ENCODE measurements at regions not wholly inside any gene's neighbourhood (a gene's known extent, or its start where the extent isn't known, plus 50 kb on each side); places are given as distances from the start of the nearest gene placed in this dataset.

GRCh38 chr15:62607643-62608042 is 434.9 kb upstream of the TPM1 start:
- no peak for DNase-seq (ENCODE audit: low read depth in 2 of 2)

GRCh38 chr15:62608369-62608768 is 434.2 kb upstream of the TPM1 start:
- no peak for DNase-seq (ENCODE audit: low read depth in 2 of 2)

GRCh38 chr15:62610265-62610869 is 432.2 kb upstream of the TPM1 start:
- no peak for DNase-seq (ENCODE audit: low read depth in 2 of 2)

- DNase-seq (ENCODE audit: low read depth in 2 of 2): no peak
These were observed 431.5 kb upstream of the TPM1 start for GRCh38 chr15:62611002-62611401.

- DNase-seq (ENCODE audit: low read depth in 2 of 2): no peak
These were observed 430.3 kb upstream of the TPM1 start for GRCh38 chr15:62612183-62612733.

GRCh38 chr15:62612771-62613170 is 429.8 kb upstream of the TPM1 start:
- no peak for DNase-seq (ENCODE audit: low read depth in 2 of 2)

GRCh38 chr15:62616746-62617145 is 425.8 kb upstream of the TPM1 start:
- DNase-seq (ENCODE audit: low read depth in 2 of 2): no peak

GRCh38 chr15:62617741-62618140 is 424.8 kb upstream of the TPM1 start:
- DNase-seq (ENCODE audit: low read depth in 2 of 2): no peak

- DNase-seq (ENCODE audit: low read depth in 2 of 2): no peak
These were observed 424.1 kb upstream of the TPM1 start for GRCh38 chr15:62618432-62618831.

- no peak for DNase-seq (ENCODE audit: low read depth in 2 of 2)
These were observed 423.6 kb upstream of the TPM1 start for GRCh38 chr15:62618846-62619504.

- DNase-seq (ENCODE audit: low read depth in 2 of 2): no peak
These were observed 423.0 kb upstream of the TPM1 start for GRCh38 chr15:62619526-62619925.

GRCh38 chr15:62622775-62623174 is 419.8 kb upstream of the TPM1 start:
- DNase-seq (ENCODE audit: low read depth in 2 of 2): no peak

GRCh38 chr15:62624547-62625378 is 417.8 kb upstream of the TPM1 start:
- DNase-seq (ENCODE audit: low read depth in 2 of 2): no peak

- no peak for DNase-seq (ENCODE audit: low read depth in 2 of 2)
These were observed 417.0 kb upstream of the TPM1 start for GRCh38 chr15:62625429-62626033.

- no peak for DNase-seq (ENCODE audit: low read depth in 2 of 2)
These were observed 415.6 kb upstream of the TPM1 start for GRCh38 chr15:62626903-62627302.

GRCh38 chr15:62631076-62631724 is 411.3 kb upstream of the TPM1 start:
- DNase-seq (ENCODE audit: low read depth in 2 of 2): no peak

GRCh38 chr15:62636823-62637573 is 405.5 kb upstream of the TPM1 start:
- no peak for DNase-seq (ENCODE audit: low read depth in 2 of 2)

- DNase-seq (ENCODE audit: low read depth in 2 of 2): no peak
These were observed 405.0 kb upstream of the TPM1 start for GRCh38 chr15:62637574-62637897.

- no peak for DNase-seq (ENCODE audit: low read depth in 2 of 2)
These were observed 404.5 kb upstream of the TPM1 start for GRCh38 chr15:62637950-62638619.

GRCh38 chr15:62639432-62639831 is 403.1 kb upstream of the TPM1 start:
- DNase-seq (ENCODE audit: low read depth in 2 of 2): no peak
